CD8-positive, alpha-beta memory T cell (primary cell): ENCODE measurements at regions not wholly inside any gene's neighbourhood (a gene's known extent, or its start where the extent isn't known, plus 50 kb on each side); places are given as distances from the start of the nearest gene placed in this dataset.

Experiments
- CTCF ChIA-PET: fragments of 350-600 bp; sonication (Branson Sonifier 250); formaldehyde crosslinking; loops from one replicate; lab custom pipeline; 2021; ENCODE audit warnings: antibody characterized with exemption; lab: Charles Lee
- POLR2A ChIA-PET: fragments of 350-600 bp; sonication (Branson Sonifier 250); formaldehyde crosslinking; loops from one replicate; lab custom pipeline; 2021; ENCODE audit warnings: antibody characterized with exemption; lab: Charles Lee
- DNase-seq, 5 donors: peaks; one replicate each; pipeline versions ENCODE4 v3.0.0 to v3.0.0-alpha.2; 2020 to 2022; ENCODE audit warnings: mixed read lengths in 1 of 5
- H3K27ac ChIP-seq: one replicate; pipeline ENCODE4 v1.7.0; 2013; ENCODE audit warnings: low read depth, mild to moderate bottlenecking, low read length, moderate library complexity
- H3K27me3 ChIP-seq: 2 replicates; pipeline ENCODE4 v1.7.0; 2013; ENCODE audit warnings: low read length, mild to moderate bottlenecking; ENCODE audit not compliant: insufficient read depth, poor library complexity, severe bottlenecking
- H3K36me3 ChIP-seq: 2 replicates; pipeline ENCODE4 v1.7.0; 2013; ENCODE audit warnings: mild to moderate bottlenecking, low read length, moderate library complexity; ENCODE audit not compliant: insufficient read depth
- H3K4me1 ChIP-seq: 2 replicates; pipeline ENCODE4 v1.7.0; 2013; ENCODE audit warnings: mild to moderate bottlenecking, low read length, moderate library complexity; ENCODE audit not compliant: insufficient read depth
- H3K4me3 ChIP-seq: 2 replicates; pipeline ENCODE4 v1.7.0; 2013; ENCODE audit warnings: mild to moderate bottlenecking, low read length
- H3K9me3 ChIP-seq: 2 replicates; pipeline ENCODE4 v1.7.0; 2013; ENCODE audit warnings: mild to moderate bottlenecking, low read length
- H3K27ac Mint-ChIP-seq, 8 donors: one replicate each; pipeline ENCODE4 v1.8.0; 2020 to 2021; ENCODE audit warnings: mixed read lengths in 8 of 8, mild to moderate bottlenecking in 6 of 8, inconsistent platforms in 3 of 8, moderate library complexity in 3 of 8
- H3K27me3 Mint-ChIP-seq, 2 donors: one replicate each; pipeline ENCODE4 v1.8.0; 2020 to 2021; ENCODE audit warnings: mixed read lengths in 2 of 2, mild to moderate bottlenecking in 1 of 2, moderate library complexity in 1 of 2
- H3K36me3 Mint-ChIP-seq, 3 donors: one replicate each; pipeline ENCODE4 v1.8.0; 2020 to 2021; ENCODE audit warnings: mixed read lengths in 3 of 3, inconsistent platforms in 1 of 3, mild to moderate bottlenecking in 1 of 3
- H3K4me1 Mint-ChIP-seq, 3 donors: one replicate each; pipeline ENCODE4 v1.8.0; 2020 to 2021; ENCODE audit warnings: mixed read lengths in 3 of 3, inconsistent platforms in 1 of 3, mild to moderate bottlenecking in 1 of 3
- H3K4me3 Mint-ChIP-seq, 7 donors: one replicate each; pipeline ENCODE4 v1.8.0; 2020 to 2021; ENCODE audit warnings: mixed read lengths in 7 of 7, mild to moderate bottlenecking in 6 of 7, moderate library complexity in 4 of 7, inconsistent platforms in 2 of 7
- H3K9me3 Mint-ChIP-seq, 5 donors: one replicate each; pipeline ENCODE4 v1.8.0; 2020 to 2022; ENCODE audit warnings: mixed read lengths in 5 of 5, mild to moderate bottlenecking in 3 of 5, moderate library complexity in 2 of 5, inconsistent platforms in 1 of 5

- ChIA-PET POLR2A (no interaction called here), CTCF (no interaction called here)
- Mint-ChIP-seq H3K27me3 (peaks cover 5 to 20% of the 10 kb centered on the region in 2 donors), H3K4me3 (no peak overlapping the region), H3K36me3 (peaks cover 0 to 2% (median 0%) of the 10 kb centered on the region in 3 donors), H3K9me3 (no peaks in the 10 kb centered on the region), H3K27ac (no peak overlapping the region), H3K4me1 (no peaks in the 10 kb centered on the region)
- H3K4me1 ChIP-seq: no peaks in the 10 kb centered on the region
- H3K36me3 ChIP-seq: no peaks in the 10 kb centered on the region
- H3K27me3 ChIP-seq: no peaks in the 10 kb centered on the region
- no peak for DNase-seq
- no peak overlapping the region for H3K27ac ChIP-seq
- no peaks in the 10 kb centered on the region for H3K9me3 ChIP-seq
- no peak overlapping the region for H3K4me3 ChIP-seq
Observed at GRCh38 chr9:89982016-89982415, 377.2 kb downstream of the GADD45G start.

- peaks cover 0 to 2% (median 0%) of the 10 kb centered on the region in 3 donors for H3K36me3 Mint-ChIP-seq
- no peaks in the 10 kb centered on the region for H3K9me3 ChIP-seq
- no peak overlapping the region for H3K4me3 Mint-ChIP-seq
- no peaks in the 10 kb centered on the region for H3K36me3 ChIP-seq
- H3K4me1 ChIP-seq: no peaks in the 10 kb centered on the region
- no peak overlapping the region for H3K27ac ChIP-seq
- ChIA-PET POLR2A (no interaction called here), CTCF (no interaction called here)
- no peaks in the 10 kb centered on the region for H3K4me1 Mint-ChIP-seq
- DNase-seq: no peak
- peaks cover 5 to 20% of the 10 kb centered on the region in 2 donors for H3K27me3 Mint-ChIP-seq
- H3K4me3 ChIP-seq: no peak overlapping the region
- no peak overlapping the region for H3K27ac Mint-ChIP-seq
- H3K27me3 ChIP-seq: no peaks in the 10 kb centered on the region
- H3K9me3 Mint-ChIP-seq: no peaks in the 10 kb centered on the region
Observed at GRCh38 chr9:89983411-89983810, 378.6 kb downstream of the GADD45G start.

- no peak overlapping the region for H3K27ac ChIP-seq
- H3K9me3 Mint-ChIP-seq: no peaks in the 10 kb centered on the region
- no peaks in the 10 kb centered on the region for H3K9me3 ChIP-seq
- H3K4me3 ChIP-seq: no peak overlapping the region
- CTCF ChIA-PET: no interaction called here
- no peak overlapping the region for H3K4me3 Mint-ChIP-seq
- H3K4me1 Mint-ChIP-seq: no peaks in the 10 kb centered on the region
- DNase-seq: no peak
- H3K27ac Mint-ChIP-seq: no peak overlapping the region
- H3K4me1 ChIP-seq: no peaks in the 10 kb centered on the region
- H3K27me3 Mint-ChIP-seq: peaks cover 5 to 20% of the 10 kb centered on the region in 2 donors
- POLR2A ChIA-PET: no interaction called here
- H3K36me3 Mint-ChIP-seq: peaks cover 0 to 2% (median 0%) of the 10 kb centered on the region in 3 donors
- no peaks in the 10 kb centered on the region for H3K36me3 ChIP-seq
- H3K27me3 ChIP-seq: no peaks in the 10 kb centered on the region
Observed at GRCh38 chr9:89984214-89984613, 379.4 kb downstream of the GADD45G start.

GRCh38 chr9:89985068-89985467, 380.3 kb downstream of the GADD45G start:
- H3K9me3 ChIP-seq: no peaks in the 10 kb centered on the region
- Mint-ChIP-seq H3K27me3 (peaks cover 5 to 16% of the 10 kb centered on the region in 2 donors), H3K4me3 (no peak overlapping the region), H3K9me3 (no peaks in the 10 kb centered on the region), H3K36me3 (peaks cover 0 to 2% (median 0%) of the 10 kb centered on the region in 3 donors), H3K4me1 (no peaks in the 10 kb centered on the region), H3K27ac (no peak overlapping the region)
- POLR2A ChIA-PET: no interaction called here
- H3K4me1 ChIP-seq: no peaks in the 10 kb centered on the region
- H3K4me3 ChIP-seq: no peak overlapping the region
- no peaks in the 10 kb centered on the region for H3K27me3 ChIP-seq
- CTCF ChIA-PET: no interaction called here
- H3K36me3 ChIP-seq: no peaks in the 10 kb centered on the region
- no peak for DNase-seq
- no peak overlapping the region for H3K27ac ChIP-seq

- Mint-ChIP-seq H3K9me3 (no peaks in the 10 kb centered on the region), H3K27me3 (peaks cover 1 to 12% of the 10 kb centered on the region in 2 donors), H3K4me1 (no peaks in the 10 kb centered on the region), H3K27ac (peak overlapping the region in 1 of 8 donors; percentile 76), H3K4me3 (no peak overlapping the region), H3K36me3 (peaks cover 0 to 2% (median 0%) of the 10 kb centered on the region in 3 donors)
- H3K9me3 ChIP-seq: no peaks in the 10 kb centered on the region
- no peak overlapping the region for H3K27ac ChIP-seq
- DNase-seq: no peak
- H3K36me3 ChIP-seq: no peaks in the 10 kb centered on the region
- ChIA-PET POLR2A (no interaction called here), CTCF (no interaction called here)
- no peaks in the 10 kb centered on the region for H3K27me3 ChIP-seq
- no peaks in the 10 kb centered on the region for H3K4me1 ChIP-seq
- no peak overlapping the region for H3K4me3 ChIP-seq
Observed at GRCh38 chr9:89986190-89986589, 381.4 kb downstream of the GADD45G start.

- no peak overlapping the region for H3K27ac Mint-ChIP-seq
- no peaks in the 10 kb centered on the region for H3K4me1 Mint-ChIP-seq
- Histone ChIP-seq H3K9me3 (no peaks in the 10 kb centered on the region), H3K27ac (no peak overlapping the region), H3K27me3 (no peaks in the 10 kb centered on the region), H3K36me3 (no peaks in the 10 kb centered on the region), H3K4me3 (no peak overlapping the region), H3K4me1 (no peaks in the 10 kb centered on the region)
- CTCF ChIA-PET: no interaction called here
- H3K9me3 Mint-ChIP-seq: no peaks in the 10 kb centered on the region
- DNase-seq: no peak
- H3K27me3 Mint-ChIP-seq: no peaks in the 10 kb centered on the region
- H3K4me3 Mint-ChIP-seq: no peak overlapping the region
- POLR2A ChIA-PET: no interaction called here
- H3K36me3 Mint-ChIP-seq: peaks cover 0 to 3% (median 0%) of the 10 kb centered on the region in 3 donors
Observed at GRCh38 chr9:89988458-89988857, 383.6 kb downstream of the GADD45G start.

- H3K4me1 ChIP-seq: no peaks in the 10 kb centered on the region
- no peaks in the 10 kb centered on the region for H3K36me3 ChIP-seq
- H3K9me3 Mint-ChIP-seq: no peaks in the 10 kb centered on the region
- H3K4me1 Mint-ChIP-seq: no peaks in the 10 kb centered on the region
- DNase-seq: no peak
- no peaks in the 10 kb centered on the region for H3K9me3 ChIP-seq
- H3K4me3 ChIP-seq: no peak overlapping the region
- ChIA-PET POLR2A (interaction anchor here (0.6 kb wide), 1 partner anchor 124 kb away, joined by 3 read pairs; no protein-coding TSS in a partner anchor), CTCF (interaction anchor here (1.0 kb wide), 1 partner anchor 12 kb away, joined by 3 read pairs; no protein-coding TSS in a partner anchor)
- H3K27me3 ChIP-seq: no peaks in the 10 kb centered on the region
- no peak overlapping the region for H3K27ac Mint-ChIP-seq
- peaks cover 0 to 3% of the 10 kb centered on the region in 2 donors for H3K27me3 Mint-ChIP-seq
- peaks cover 0 to 3% (median 0%) of the 10 kb centered on the region in 3 donors for H3K36me3 Mint-ChIP-seq
- no peak overlapping the region for H3K27ac ChIP-seq
- no peak overlapping the region for H3K4me3 Mint-ChIP-seq
Observed at GRCh38 chr9:89991204-89991790, 386.5 kb downstream of the GADD45G start.

GRCh38 chr9:89992326-89993198, 387.8 kb downstream of the GADD45G start:
- H3K4me3 ChIP-seq: no peak overlapping the region
- no peaks in the 10 kb centered on the region for H3K4me1 ChIP-seq
- Mint-ChIP-seq H3K9me3 (no peaks in the 10 kb centered on the region), H3K4me3 (no peak overlapping the region), H3K36me3 (peaks cover 0 to 1% (median 0%) of the 10 kb centered on the region in 3 donors), H3K27me3 (peaks cover 0 to 3% of the 10 kb centered on the region in 2 donors), H3K27ac (no peak overlapping the region), H3K4me1 (no peaks in the 10 kb centered on the region)
- no peaks in the 10 kb centered on the region for H3K27me3 ChIP-seq
- DNase-seq: no peak
- no peak overlapping the region for H3K27ac ChIP-seq
- no peaks in the 10 kb centered on the region for H3K9me3 ChIP-seq
- no peaks in the 10 kb centered on the region for H3K36me3 ChIP-seq
- POLR2A ChIA-PET: no interaction called here
- CTCF ChIA-PET: interaction anchor here (1.0 kb wide), 1 partner anchor 11 kb away, joined by 3 read pairs; no protein-coding TSS in a partner anchor
